Transverse colon (tissue), 4 donors: ENCODE measurements at regions not wholly inside any gene's neighbourhood (a gene's known extent, or its start where the extent isn't known, plus 50 kb on each side); places are given as distances from the start of the nearest gene placed in this dataset.
"Not testable (repeated sequence)": the region's sequence is repeated elsewhere in the genome, so short reads cannot be mapped to it uniquely, and the experiment has no call there.

Experiments
- DNase-seq: peaks from one replicate; pipeline ENCODE4 v3.0.0-alpha.2; 2019
- H3K27ac ChIP-seq, 4 donors: fragments of 200-600 bp; sonication (generic); 2 replicates each; pipeline ENCODE4 v1.5.1; 2016 to 2018; ENCODE audit warnings: inconsistent platforms in 4 of 4
- H3K27me3 ChIP-seq: fragments of 200-600 bp; sonication (generic); 2 replicates; pipeline ENCODE4 v1.5.1; 2017; ENCODE audit warnings: inconsistent platforms
- H3K36me3 ChIP-seq, 4 donors: fragments of 200-600 bp; sonication (generic); 2 replicates each; pipeline ENCODE4 v1.5.1; 2017 to 2019; ENCODE audit warnings: inconsistent platforms in 4 of 4
- H3K4me1 ChIP-seq, 4 donors: fragments of 200-600 bp; sonication (generic); 2 replicates each; pipeline ENCODE4 v1.5.1; 2017 to 2020; ENCODE audit warnings: inconsistent platforms in 4 of 4
- H3K4me3 ChIP-seq, 4 donors: fragments of 200-600 bp; sonication (generic); 1 replicate in 1 of 4; 2 replicates in 3 of 4; pipeline versions ENCODE4 v1.5.1 to v1.6.1; 2017 to 2019; ENCODE audit warnings: inconsistent platforms in 4 of 4
- H3K9me3 ChIP-seq, 2 donors: fragments of 200-600 bp; sonication (generic); 2 replicates each; pipeline ENCODE4 v1.5.1; 2017 to 2019; ENCODE audit warnings: inconsistent platforms in 2 of 2
- EP300 ChIP-seq: sonication (generic); formaldehyde crosslinking; IDR thresholded peaks from one replicate; pipeline ENCODE4 v1.6.1; 2017; ENCODE audit warnings: antibody characterized with exemption, low read depth
- POLR2A ChIP-seq: fragments of 450-650 bp; IDR thresholded peaks from one replicate; pipeline ENCODE4 v1.6.1; 2016; ENCODE audit warnings: antibody characterized with exemption, mild to moderate bottlenecking, moderate library complexity
- POLR2AphosphoS5 ChIP-seq, 3 donors: sonication (generic); formaldehyde crosslinking; IDR thresholded peaks; one replicate each; pipeline ENCODE4 v1.6.1; 2016; ENCODE audit warnings: antibody characterized with exemption in 3 of 3
- WGBS, 2 donors: methylation state at CpG; one replicate each; pipeline ENCODE4 v1.1.5; 2018; ENCODE audit warnings: low coverage in 1 of 2; 5-methylcytosine and 5-hydroxymethylcytosine counted together
- in situ Hi-C, 4 donors: fragments of 200-750 bp; cut with MboI; loops; one replicate each; pipeline versions ENCODE4 v1.15.0 to v1.15.1; 2017; ENCODE audit warnings: low sequenced_read_pairs in 3 of 4, low pct_ligation_motif_present in 1 of 4, low pct_unique_long_range_greater_than_20kb in 1 of 4
- intact Hi-C: fragments of 100-400 bp; cut with DNase I; formaldehyde crosslinking; loops from one replicate; pipeline ENCODE4 v1.15.1; 2023; ENCODE audit warnings: low total_unique reads
- TF ChIP-seq, protein P1 (sequence below), 5 experiments: fragments of 200-600 bp in 3 of 5; fragments of 450-650 bp in 2 of 5; sonication (generic) in 3 of 5; IDR thresholded peaks; 1 replicate in 2 of 5; 2 replicates in 3 of 5; pipeline ENCODE4 v1.5.1; 2016 to 2017; ENCODE audit warnings: antibody characterized with exemption in 5 of 5, inconsistent platforms in 3 of 5, mild to moderate bottlenecking in 2 of 5, moderate library complexity in 1 of 5

DNA sequence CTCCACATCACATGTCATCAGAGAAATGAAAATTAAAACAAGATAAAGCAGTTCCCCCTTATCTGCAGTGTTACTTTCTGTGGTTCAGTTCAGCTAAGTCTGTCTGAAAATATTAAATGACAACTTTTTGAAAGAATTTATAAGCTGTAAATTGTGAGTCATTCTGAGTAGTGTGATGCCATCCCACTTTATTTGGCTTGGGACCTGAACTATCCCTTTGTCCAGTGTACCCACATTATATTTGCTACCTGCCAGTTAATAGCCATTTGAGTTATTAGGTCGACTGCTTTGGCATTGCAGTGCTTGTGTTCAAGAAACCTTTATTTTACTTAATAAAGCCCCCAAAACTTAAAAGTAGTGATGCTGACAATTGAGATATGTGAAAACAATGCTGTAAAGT lies 804.2 kb downstream of the ANKRD7 start:
- in situ Hi-C loops (no loop called here), intact Hi-C loops (no loop called here)
- no peak overlapping the region for H3K27ac ChIP-seq
- TF ChIP-seq, protein P1, sequence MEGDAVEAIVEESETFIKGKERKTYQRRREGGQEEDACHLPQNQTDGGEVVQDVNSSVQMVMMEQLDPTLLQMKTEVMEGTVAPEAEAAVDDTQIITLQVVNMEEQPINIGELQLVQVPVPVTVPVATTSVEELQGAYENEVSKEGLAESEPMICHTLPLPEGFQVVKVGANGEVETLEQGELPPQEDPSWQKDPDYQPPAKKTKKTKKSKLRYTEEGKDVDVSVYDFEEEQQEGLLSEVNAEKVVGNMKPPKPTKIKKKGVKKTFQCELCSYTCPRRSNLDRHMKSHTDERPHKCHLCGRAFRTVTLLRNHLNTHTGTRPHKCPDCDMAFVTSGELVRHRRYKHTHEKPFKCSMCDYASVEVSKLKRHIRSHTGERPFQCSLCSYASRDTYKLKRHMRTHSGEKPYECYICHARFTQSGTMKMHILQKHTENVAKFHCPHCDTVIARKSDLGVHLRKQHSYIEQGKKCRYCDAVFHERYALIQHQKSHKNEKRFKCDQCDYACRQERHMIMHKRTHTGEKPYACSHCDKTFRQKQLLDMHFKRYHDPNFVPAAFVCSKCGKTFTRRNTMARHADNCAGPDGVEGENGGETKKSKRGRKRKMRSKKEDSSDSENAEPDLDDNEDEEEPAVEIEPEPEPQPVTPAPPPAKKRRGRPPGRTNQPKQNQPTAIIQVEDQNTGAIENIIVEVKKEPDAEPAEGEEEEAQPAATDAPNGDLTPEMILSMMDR (IDR thresholded peaks at IDR 0.05), result no peak
- TF ChIP-seq POLR2AphosphoS5 (IDR thresholded peaks at IDR 0.05), result no peak
- TF ChIP-seq EP300, result no peak
- no peak for TF ChIP-seq POLR2A
- no peak for DNase-seq
- H3K36me3 ChIP-seq, result no peaks in the 10 kb centered on the region
- 17 to 29% methylated on average over 1 of the region's 1 CpG for WGBS, 2 donors
- no peaks in the 10 kb centered on the region for H3K9me3 ChIP-seq
- no peak overlapping the region for H3K4me3 ChIP-seq
- H3K4me1 ChIP-seq, result no peaks in the 10 kb centered on the region
- no peaks in the 10 kb centered on the region for H3K27me3 ChIP-seq

DNA sequence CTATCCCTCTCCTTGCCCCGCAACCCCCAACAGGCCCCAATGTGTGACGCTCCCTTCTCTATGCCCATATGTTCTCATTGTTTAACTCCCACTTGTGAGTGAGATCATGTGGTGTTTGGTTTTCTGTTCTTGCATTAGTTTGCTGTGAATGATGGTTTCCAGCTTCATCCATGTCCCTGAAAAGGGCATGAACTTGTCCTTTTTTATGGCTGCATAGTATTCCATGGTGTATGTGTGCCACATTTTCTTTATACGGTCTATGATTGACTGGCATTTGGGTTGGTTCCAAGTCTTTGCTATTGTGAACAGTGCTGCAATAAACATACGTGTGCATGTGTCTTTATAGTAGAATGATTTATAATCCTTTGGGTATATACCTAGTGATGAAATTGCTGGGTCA lies 807.6 kb downstream of the ANKRD7 start:
- H3K27me3 ChIP-seq, H3K4me3 ChIP-seq, H3K36me3 ChIP-seq, in situ Hi-C loops, DNase-seq, H3K9me3 ChIP-seq, H3K4me1 ChIP-seq, H3K27ac ChIP-seq: not testable (repeated sequence)
- WGBS, 2 donors, result 82 to 94% methylated on average over 2 to 4 of the region's 4 CpGs
- intact Hi-C loops, result loop anchor here (10.0 kb wide), 1 partner anchor 947 kb away; no protein-coding TSS in a partner anchor

DNA sequence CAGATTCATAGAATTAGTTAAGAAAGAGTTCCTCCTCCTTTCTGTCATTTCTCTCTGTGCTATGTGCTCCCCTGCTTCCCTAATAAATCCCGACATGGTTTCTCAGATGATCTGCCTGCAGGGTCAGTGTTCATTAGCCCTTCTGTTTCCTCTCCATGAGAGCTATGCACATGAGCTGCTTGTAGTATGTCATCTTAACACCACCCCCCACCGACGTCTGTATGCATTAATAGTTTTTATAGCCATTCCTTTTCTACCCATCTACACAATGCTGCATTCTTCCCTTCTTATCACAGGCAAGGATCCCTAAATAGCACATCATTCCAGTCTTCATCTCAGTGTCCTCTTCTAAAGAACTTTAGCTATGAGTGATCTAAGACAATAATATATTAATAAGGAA lies 809.1 kb downstream of the ANKRD7 start:
- no peaks in the 10 kb centered on the region for H3K4me1 ChIP-seq
- no peaks in the 10 kb centered on the region for H3K36me3 ChIP-seq
- H3K9me3 ChIP-seq, result no peaks in the 10 kb centered on the region
- no peaks in the 10 kb centered on the region for H3K27me3 ChIP-seq
- WGBS, 2 donors, result 63 to 73% methylated on average over 3 of the region's 3 CpGs
- intact Hi-C loops (loop anchor here (10.0 kb wide), 1 partner anchor 949 kb away; no protein-coding TSS in a partner anchor), in situ Hi-C loops (no loop called here)
- no peak for DNase-seq
- H3K27ac ChIP-seq, result no peak overlapping the region
- no peak for TF ChIP-seq POLR2A
- no peak for TF ChIP-seq EP300
- TF ChIP-seq POLR2AphosphoS5 (IDR thresholded peaks at IDR 0.05), result no peak
- TF ChIP-seq, protein P1 (IDR thresholded peaks at IDR 0.05), result no peak
- H3K4me3 ChIP-seq, result no peak overlapping the region

DNA sequence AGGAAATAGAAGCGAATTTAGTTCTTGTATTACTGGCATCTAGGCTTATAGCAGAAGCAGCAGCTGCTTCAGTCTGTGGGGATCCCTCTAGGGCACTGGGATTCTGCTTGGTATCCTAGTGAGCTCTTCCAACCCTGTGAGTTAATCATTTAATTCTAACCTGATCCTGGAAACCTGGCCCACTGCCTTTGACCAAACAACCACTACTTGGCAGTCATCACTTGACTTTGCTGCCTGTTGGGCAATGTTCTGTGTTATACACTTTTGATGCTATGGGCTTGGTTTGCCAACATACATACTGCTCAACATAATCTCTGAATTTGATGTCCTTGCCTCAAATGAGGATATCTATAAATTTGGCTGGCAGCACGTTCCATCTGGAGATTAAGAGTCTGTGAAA lies 813.4 kb downstream of the ANKRD7 start:
- Histone ChIP-seq H3K27ac (no peak overlapping the region), H3K9me3 (no peaks in the 10 kb centered on the region), H3K4me1 (no peaks in the 10 kb centered on the region), H3K27me3 (no peaks in the 10 kb centered on the region), H3K4me3 (no peak overlapping the region), H3K36me3 (no peaks in the 10 kb centered on the region)
- TF ChIP-seq POLR2AphosphoS5 (IDR thresholded peaks at IDR 0.05) (no peak), POLR2A (no peak), EP300 (no peak)
- TF ChIP-seq, protein P1 (IDR thresholded peaks at IDR 0.05), result no peak
- in situ Hi-C loops (no loop called here), intact Hi-C loops (loop anchor here (5.0 to 10.0 kb wide), 2 partner anchors 953 to 1306 kb away; no protein-coding TSS in a partner anchor)
- DNase-seq, result no peak
- 44 to 64% methylated on average over 1 to 2 of the region's 2 CpGs for WGBS, 2 donors

DNA sequence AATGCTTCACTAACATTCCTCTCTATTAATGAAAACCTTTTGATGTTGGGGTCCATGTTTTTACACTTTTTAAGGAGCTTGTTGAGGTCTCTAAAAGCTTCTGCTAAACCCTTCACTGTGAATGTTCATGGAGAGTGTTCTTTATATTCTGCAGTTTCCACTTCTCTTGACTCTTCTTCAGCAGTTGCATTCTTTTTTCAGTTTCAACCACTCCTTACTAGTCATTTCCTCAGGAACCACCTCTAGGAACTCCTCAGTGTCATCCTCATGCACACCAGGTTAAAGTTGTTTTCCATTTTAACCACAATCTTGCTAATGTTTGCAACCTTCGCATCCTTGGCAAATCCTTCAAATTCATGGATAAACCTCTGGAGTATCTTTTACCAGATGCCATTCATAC lies 821.6 kb downstream of the ANKRD7 start:
- no peaks in the 10 kb centered on the region for H3K9me3 ChIP-seq
- H3K4me3 ChIP-seq, result no peak overlapping the region
- in situ Hi-C loops, result no loop called here
- DNase-seq, result no peak
- no peaks in the 10 kb centered on the region for H3K27me3 ChIP-seq
- no peaks in the 10 kb centered on the region for H3K4me1 ChIP-seq
- intact Hi-C loops, result no loop called here
- no peaks in the 10 kb centered on the region for H3K36me3 ChIP-seq
- WGBS, 2 donors, result 80 to 100% methylated on average over 1 of the region's 1 CpG
- no peak for TF ChIP-seq EP300
- no peak for TF ChIP-seq POLR2A
- TF ChIP-seq, protein P1 (IDR thresholded peaks at IDR 0.05), result no peak
- TF ChIP-seq POLR2AphosphoS5 (IDR thresholded peaks at IDR 0.05), result no peak
- H3K27ac ChIP-seq, result no peak overlapping the region
